DOHH2 (cell line): ENCODE measurements at regions not wholly inside any gene's neighbourhood (a gene's known extent, or its start where the extent isn't known, plus 50 kb on each side); places are given as distances from the start of the nearest gene placed in this dataset.

Experiments
- EZH2phosphoT487 ChIP-seq: fragments of 200-600 bp; sonication (generic); IDR thresholded peaks from 2 replicates; pipeline ENCODE4 v1.6.1; 2017; ENCODE audit warnings: borderline replicate concordance, mild to moderate bottlenecking, antibody characterized with exemption, low read length, moderate library complexity, mixed read lengths
- TF ChIP-seq, protein P1 (sequence below): fragments of 200-600 bp; sonication (generic); IDR thresholded peaks from one replicate; pipeline ENCODE4 v1.5.1; 2014; ENCODE audit warnings: antibody characterized with exemption, mild to moderate bottlenecking, low read depth, low read length; ENCODE audit not compliant: poor library complexity, severe bottlenecking

DNA sequence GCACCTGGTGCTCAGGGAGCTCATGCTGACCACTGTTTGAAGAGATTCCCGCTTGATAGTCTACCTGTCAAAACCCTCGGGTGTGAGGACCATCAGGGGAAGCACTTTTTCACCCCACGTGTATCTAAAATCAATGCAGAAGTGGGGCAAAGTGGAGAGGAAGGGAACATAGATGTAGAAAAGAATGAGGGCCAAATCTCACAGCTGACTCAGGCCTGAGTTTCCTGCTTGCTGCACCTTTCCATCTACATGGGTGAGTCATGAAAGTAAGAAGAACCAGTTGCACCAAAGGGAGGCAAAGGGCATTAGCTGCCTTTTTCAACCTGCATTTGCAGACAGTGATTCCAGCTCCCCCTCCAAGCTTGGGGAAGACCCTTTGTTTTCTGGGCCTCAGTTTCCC is 100.2 kb upstream of the MYCN start:
- TF ChIP-seq, protein P1, sequence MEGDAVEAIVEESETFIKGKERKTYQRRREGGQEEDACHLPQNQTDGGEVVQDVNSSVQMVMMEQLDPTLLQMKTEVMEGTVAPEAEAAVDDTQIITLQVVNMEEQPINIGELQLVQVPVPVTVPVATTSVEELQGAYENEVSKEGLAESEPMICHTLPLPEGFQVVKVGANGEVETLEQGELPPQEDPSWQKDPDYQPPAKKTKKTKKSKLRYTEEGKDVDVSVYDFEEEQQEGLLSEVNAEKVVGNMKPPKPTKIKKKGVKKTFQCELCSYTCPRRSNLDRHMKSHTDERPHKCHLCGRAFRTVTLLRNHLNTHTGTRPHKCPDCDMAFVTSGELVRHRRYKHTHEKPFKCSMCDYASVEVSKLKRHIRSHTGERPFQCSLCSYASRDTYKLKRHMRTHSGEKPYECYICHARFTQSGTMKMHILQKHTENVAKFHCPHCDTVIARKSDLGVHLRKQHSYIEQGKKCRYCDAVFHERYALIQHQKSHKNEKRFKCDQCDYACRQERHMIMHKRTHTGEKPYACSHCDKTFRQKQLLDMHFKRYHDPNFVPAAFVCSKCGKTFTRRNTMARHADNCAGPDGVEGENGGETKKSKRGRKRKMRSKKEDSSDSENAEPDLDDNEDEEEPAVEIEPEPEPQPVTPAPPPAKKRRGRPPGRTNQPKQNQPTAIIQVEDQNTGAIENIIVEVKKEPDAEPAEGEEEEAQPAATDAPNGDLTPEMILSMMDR, result no peak
- TF ChIP-seq EZH2phosphoT487, result no peak
